ENCODE measurements at regions not wholly inside any gene's neighbourhood (a gene's known extent, or its start where the extent isn't known, plus 50 kb on each side); places are given as distances from the start of the nearest gene placed in this dataset.

GRCh38 chr20:51074062-51074461 is 51.2 kb upstream of the KCNG1 start:
- no peak for TF ChIP-seq CTCF (IDR thresholded peaks at IDR 0.05)
- no peak for TF ChIP-seq EP300 (IDR thresholded peaks at IDR 0.05)

All from esophagus muscularis mucosa (tissue), 3 donors.